ENCODE measurements at regions not wholly inside any gene's neighbourhood (a gene's known extent, or its start where the extent isn't known, plus 50 kb on each side); places are given as distances from the start of the nearest gene placed in this dataset.
A peak's percentile ranks its signal among the peaks of the same experiment; 100 is the strongest.

DNA sequence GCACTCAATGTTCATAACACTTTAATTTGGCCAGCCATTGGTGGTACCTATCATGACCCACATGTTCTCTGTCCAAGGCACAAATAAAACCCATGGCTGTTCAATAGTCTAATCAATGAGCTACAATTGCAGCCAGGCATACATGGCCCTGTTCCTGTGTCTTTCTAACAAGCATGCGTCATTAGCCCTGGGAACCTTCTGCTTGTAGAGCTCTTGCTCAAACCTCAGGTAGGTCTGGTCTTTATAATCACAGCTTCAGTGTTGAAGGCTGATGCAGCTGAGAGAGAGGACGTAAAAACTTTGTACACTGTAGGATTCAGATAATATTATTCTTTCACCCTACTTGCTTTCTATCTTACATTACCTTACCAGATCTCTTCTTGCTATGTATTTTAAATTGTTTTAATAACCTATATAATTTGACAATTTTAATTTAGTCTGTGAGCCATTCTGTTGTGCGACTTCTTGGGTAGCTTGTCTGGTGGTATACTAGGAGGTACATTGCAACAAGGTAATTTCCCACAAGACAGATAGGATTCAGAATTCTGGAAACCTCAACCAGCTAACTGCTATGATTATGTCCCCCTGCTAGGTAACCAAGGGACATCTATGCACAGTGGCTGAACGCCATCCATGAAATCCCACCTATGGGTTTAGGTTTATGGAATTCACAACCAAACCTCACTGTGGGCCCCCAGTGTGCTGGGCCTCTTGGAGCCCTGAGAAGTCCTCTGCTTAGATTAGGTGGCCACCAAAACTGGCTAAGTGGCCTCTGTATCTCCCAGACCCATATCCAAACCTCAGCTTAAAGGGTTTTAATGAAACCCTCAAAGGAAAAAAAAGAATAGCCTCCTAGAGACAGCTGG is 55.4 kb upstream of the RIPOR2 start:
- peak overlapping the region; percentile 49 for H3K4me2 ChIP-seq (ENCODE audit: low read length)
- no peaks in the 10 kb centered on the region for H3K79me2 ChIP-seq (ENCODE audit: control insufficient read depth, low read length)
- H3K4me1 ChIP-seq (ENCODE audit: control insufficient read depth, low read length): peaks cover 29% of the 10 kb centered on the region
- TF ChIP-seq CTCF (IDR thresholded peaks at IDR 0.05; ENCODE audit: low read depth, low read length, poor library complexity, severe bottlenecking) (no peak), EZH2phosphoT487 (IDR thresholded peaks at IDR 0.05; ENCODE audit: borderline replicate concordance, low read length) (no peak)
- no peaks in the 10 kb centered on the region for H3K27me3 ChIP-seq (ENCODE audit: control insufficient read depth, low read length)
- H3K27ac ChIP-seq (ENCODE audit: low read depth, low read length): no peak overlapping the region
- H4K20me1 ChIP-seq (ENCODE audit: control insufficient read depth, insufficient read depth, low read depth, low read length): no peaks in the 10 kb centered on the region
- peaks cover 6% of the 10 kb centered on the region; the same call in 1 of the 2 replicates for H3K9me3 ChIP-seq (ENCODE audit: control insufficient read depth, insufficient read depth, low read length)
- peak overlapping the region; percentile 8; the same call in 1 of the 2 replicates for H3K4me3 ChIP-seq (ENCODE audit: low read length)
- no peaks in the 10 kb centered on the region for H3K9me2 ChIP-seq (replicated peaks; ENCODE audit: control insufficient read depth, low read length)
- no peaks in the 10 kb centered on the region for H3K36me3 ChIP-seq (ENCODE audit: control insufficient read depth, low read length)
- no peaks in the 10 kb centered on the region for H3F3A ChIP-seq (ENCODE audit: control insufficient read depth, insufficient read depth)

DNA sequence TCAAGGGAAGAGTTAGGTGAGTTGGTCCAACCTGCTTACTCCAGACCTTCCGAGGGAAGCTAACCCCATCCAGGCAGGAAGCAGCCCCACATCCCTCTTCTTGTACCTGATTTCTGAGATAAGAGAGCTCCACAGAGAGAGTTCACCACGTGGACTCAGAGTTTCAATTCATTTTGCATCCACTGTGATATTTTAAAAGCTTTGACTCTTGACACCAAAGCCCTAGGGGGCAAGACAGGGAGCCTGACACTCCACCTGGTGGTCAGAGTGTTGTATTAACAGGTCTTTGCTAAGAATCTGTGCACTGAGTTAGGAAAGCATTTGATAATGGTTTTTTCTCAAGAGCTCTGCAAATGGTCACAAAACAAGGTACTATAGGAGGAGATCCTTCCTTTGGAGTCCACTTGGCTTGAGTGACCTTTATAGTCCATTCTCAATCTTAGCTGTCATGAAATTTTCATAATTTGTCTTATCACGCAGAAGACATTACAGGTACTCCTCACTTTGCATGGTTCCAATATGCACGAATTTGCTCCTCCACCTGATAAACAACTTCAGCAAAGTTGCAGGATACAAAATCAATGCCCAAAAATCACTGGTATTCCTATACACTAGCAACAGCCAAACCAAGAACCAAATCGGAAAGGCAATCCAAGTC is 56.2 kb upstream of the RIPOR2 start:
- no peak for TF ChIP-seq EZH2phosphoT487 (IDR thresholded peaks at IDR 0.05; ENCODE audit: borderline replicate concordance, low read length)
- peak; percentile 85 for TF ChIP-seq CTCF (IDR thresholded peaks at IDR 0.05; ENCODE audit: low read depth, low read length, poor library complexity, severe bottlenecking)
- Histone ChIP-seq H3K36me3 (ENCODE audit: control insufficient read depth, low read length) (no peaks in the 10 kb centered on the region), H3K9me3 (ENCODE audit: control insufficient read depth, insufficient read depth, low read length) (peaks cover 6% of the 10 kb centered on the region; the same call in 1 of the 2 replicates), H3K4me1 (ENCODE audit: control insufficient read depth, low read length) (peaks cover 36% of the 10 kb centered on the region), H3K27me3 (ENCODE audit: control insufficient read depth, low read length) (no peaks in the 10 kb centered on the region), H3K27ac (ENCODE audit: low read depth, low read length) (no peak overlapping the region), H3F3A (ENCODE audit: control insufficient read depth, insufficient read depth) (peaks cover 6% of the 10 kb centered on the region; the same call in 1 of the 2 replicates), H3K9me2 (replicated peaks; ENCODE audit: control insufficient read depth, low read length) (no peaks in the 10 kb centered on the region), H3K4me3 (ENCODE audit: low read length) (peak overlapping the region; percentile 8; the same call in 1 of the 2 replicates), H3K79me2 (ENCODE audit: control insufficient read depth, low read length) (no peaks in the 10 kb centered on the region), H4K20me1 (ENCODE audit: control insufficient read depth, insufficient read depth, low read depth, low read length) (no peaks in the 10 kb centered on the region), H3K4me2 (ENCODE audit: low read length) (peak overlapping the region; percentile 49)

- Histone ChIP-seq H3K4me1 (ENCODE audit: control insufficient read depth, low read length) (peaks cover 53% of the 10 kb centered on the region), H3F3A (ENCODE audit: control insufficient read depth, insufficient read depth) (peaks cover 7% of the 10 kb centered on the region; the same call in 1 of the 2 replicates)
Measured at GRCh38 chr6:24994812-24995211, 59.1 kb upstream of the RIPOR2 start.

More at GRCh38 chr6:24994812-24995211, 59.1 kb upstream of the RIPOR2 start:
- Histone ChIP-seq H3K27me3 (ENCODE audit: control insufficient read depth, low read length) (no peaks in the 10 kb centered on the region), H3K4me2 (ENCODE audit: low read length) (no peak overlapping the region), H3K9me3 (ENCODE audit: control insufficient read depth, insufficient read depth, low read length) (peaks cover 6% of the 10 kb centered on the region; the same call in 1 of the 2 replicates), H3K36me3 (ENCODE audit: control insufficient read depth, low read length) (no peaks in the 10 kb centered on the region), H3K4me3 (ENCODE audit: low read length) (no peak overlapping the region), H4K20me1 (ENCODE audit: control insufficient read depth, insufficient read depth, low read depth, low read length) (no peaks in the 10 kb centered on the region), H3K27ac (ENCODE audit: low read depth, low read length) (no peak overlapping the region), H3K9me2 (replicated peaks; ENCODE audit: control insufficient read depth, low read length) (no peaks in the 10 kb centered on the region), H3K79me2 (ENCODE audit: control insufficient read depth, low read length) (no peaks in the 10 kb centered on the region)
- TF ChIP-seq EZH2phosphoT487 (IDR thresholded peaks at IDR 0.05; ENCODE audit: borderline replicate concordance, low read length) (no peak), CTCF (IDR thresholded peaks at IDR 0.05; ENCODE audit: low read depth, low read length, poor library complexity, severe bottlenecking) (no peak)

Data from DOHH2 (cell line).